GM12892 (cell line): ENCODE measurements at regions not wholly inside any gene's neighbourhood (a gene's known extent, or its start where the extent isn't known, plus 50 kb on each side); places are given as distances from the start of the nearest gene placed in this dataset.
A peak's percentile ranks its signal among the peaks of the same experiment; 100 is the strongest.

Experiments
- DNase-seq: peaks from one replicate; pipeline ENCODE4 v3.0.0; 2011; ENCODE audit not compliant: insufficient read length
- FAIRE-seq: peaks from 2 replicates; lab custom pipeline; 2011; peaks lifted over from hg19 to GRCh38; lab: Jason Lieb, UNC
- POLR2A ChIP-seq: IDR thresholded peaks from 2 replicates; pipeline ENCODE4 v1.6.1; 2011; ENCODE audit warnings: low read depth, low read length, control low read depth
- POLR2AphosphoS5 ChIP-seq: IDR thresholded peaks from 2 replicates; pipeline ENCODE4 v1.6.1; 2011; ENCODE audit warnings: low read depth, low read length, control low read depth
- TAF1 ChIP-seq: IDR thresholded peaks from 2 replicates; pipeline ENCODE4 v1.6.1; 2011; ENCODE audit warnings: low read depth, mild to moderate bottlenecking, control low read depth, low read length, borderline replicate concordance

GRCh38 chr11:71383461-71383860, 64.7 kb downstream of the DHCR7 start:
- FAIRE-seq (peak; percentile 70), DNase-seq (peak; percentile 56)
- TF ChIP-seq POLR2AphosphoS5 (no peak), TAF1 (no peak), POLR2A (no peak)

- no peak for FAIRE-seq
- no peak for TF ChIP-seq TAF1
- TF ChIP-seq POLR2A: no peak
- no peak for TF ChIP-seq POLR2AphosphoS5
These were observed 66.2 kb downstream of the DHCR7 start for GRCh38 chr11:71381781-71382505.

GRCh38 chr11:71379701-71380100, 68.5 kb downstream of the DHCR7 start:
- DNase-seq (no peak), FAIRE-seq (no peak)
- TF ChIP-seq POLR2A (no peak), TAF1 (no peak), POLR2AphosphoS5 (no peak)

More at GRCh38 chr11:71381781-71382505, 66.2 kb downstream of the DHCR7 start:
- no peak for DNase-seq

GRCh38 chr11:71373791-71374454, 74.3 kb downstream of the DHCR7 start:
- peak; percentile 38 for FAIRE-seq
- no peak for TF ChIP-seq POLR2A
- TF ChIP-seq TAF1: no peak
- no peak for TF ChIP-seq POLR2AphosphoS5
- no peak for DNase-seq

- TF ChIP-seq TAF1 (no peak), POLR2AphosphoS5 (no peak), POLR2A (no peak)
- DNase-seq (no peak), FAIRE-seq (peak; percentile 14)
These were observed 75.2 kb downstream of the DHCR7 start for GRCh38 chr11:71372693-71373657.

- FAIRE-seq (no peak), DNase-seq (no peak)
These were observed 76.5 kb downstream of the DHCR7 start for GRCh38 chr11:71371674-71372069.

GRCh38 chr11:71370895-71371673, 77.1 kb downstream of the DHCR7 start:
- TF ChIP-seq TAF1 (no peak), POLR2AphosphoS5 (no peak), POLR2A (no peak)
- no peak for FAIRE-seq
- DNase-seq: no peak

More at GRCh38 chr11:71371674-71372069, 76.5 kb downstream of the DHCR7 start:
- TF ChIP-seq POLR2A (no peak), TAF1 (no peak), POLR2AphosphoS5 (no peak)

GRCh38 chr11:71370020-71370747, 78.0 kb downstream of the DHCR7 start:
- no peak for FAIRE-seq
- TF ChIP-seq POLR2AphosphoS5 (no peak), TAF1 (no peak), POLR2A (no peak)

GRCh38 chr11:71369411-71369810, 78.8 kb downstream of the DHCR7 start:
- no peak for FAIRE-seq
- TF ChIP-seq POLR2AphosphoS5 (no peak), POLR2A (no peak), TAF1 (no peak)
- no peak for DNase-seq

More at GRCh38 chr11:71370020-71370747, 78.0 kb downstream of the DHCR7 start:
- no peak for DNase-seq

- TF ChIP-seq POLR2A: no peak
- no peak for TF ChIP-seq TAF1
- FAIRE-seq (no peak), DNase-seq (no peak)
These were observed 79.2 kb downstream of the DHCR7 start for GRCh38 chr11:71368966-71369365.
